DMS114 treated with DMSO at 0.1 percent for 48 hours (cell line): ENCODE measurements at regions not wholly inside any gene's neighbourhood (a gene's known extent, or its start where the extent isn't known, plus 50 kb on each side); places are given as distances from the start of the nearest gene placed in this dataset.
"Not testable (repeated sequence)": the region's sequence is repeated elsewhere in the genome, so short reads cannot be mapped to it uniquely, and the experiment has no call there.

Source experiments
- DNase-seq: peaks from one replicate; lab custom pipeline; 2025; ENCODE audit not compliant: unreplicated experiment; lab: John Stamatoyannopoulos, UW

- no peak for DNase-seq
Observed at GRCh38 chr18:38552732-38553321, 987.2 kb upstream of the CELF4 start.

- DNase-seq, result no peak
Observed at GRCh38 chr18:38551881-38552280, 986.3 kb upstream of the CELF4 start.

DNA sequence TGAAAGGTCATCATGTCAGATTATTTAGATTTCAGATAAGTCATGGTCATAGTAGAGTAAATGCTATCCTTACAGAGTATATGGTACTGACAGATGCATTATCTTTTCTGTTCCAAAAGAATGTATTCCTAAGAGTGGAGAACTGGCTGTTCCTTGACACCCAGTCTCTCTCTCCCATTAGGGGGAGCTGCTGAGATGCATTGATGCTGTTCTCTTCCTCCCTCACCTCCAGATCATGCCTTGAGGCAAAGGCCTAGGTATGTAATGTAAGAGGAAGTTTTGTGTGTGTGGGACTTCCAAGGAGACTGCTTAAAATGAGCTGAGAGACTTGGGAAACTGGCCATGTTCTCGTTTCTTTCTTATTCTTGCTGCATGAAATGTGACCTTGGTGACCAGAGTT lies 979.5 kb upstream of the CELF4 start:
- DNase-seq, result no peak

DNA sequence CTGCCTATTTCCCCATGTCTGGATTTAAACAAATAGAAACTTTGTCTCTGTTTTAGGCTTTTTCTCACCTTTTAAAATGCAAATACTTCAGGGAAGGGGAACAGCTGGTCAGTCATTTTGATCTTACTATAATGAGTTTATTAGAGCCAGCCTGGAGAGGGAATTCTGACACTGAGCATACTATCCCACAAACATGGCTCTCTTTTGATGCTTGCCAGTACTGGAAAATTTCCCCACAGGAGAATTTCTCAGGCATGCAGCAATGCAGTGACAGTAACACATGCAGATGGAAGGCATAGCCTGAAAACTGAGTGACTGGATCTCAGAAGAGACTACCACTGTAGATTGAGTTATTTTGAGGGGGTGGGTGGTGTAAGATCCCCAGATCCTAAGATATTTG lies 974.3 kb upstream of the CELF4 start:
- DNase-seq, result no peak

DNA sequence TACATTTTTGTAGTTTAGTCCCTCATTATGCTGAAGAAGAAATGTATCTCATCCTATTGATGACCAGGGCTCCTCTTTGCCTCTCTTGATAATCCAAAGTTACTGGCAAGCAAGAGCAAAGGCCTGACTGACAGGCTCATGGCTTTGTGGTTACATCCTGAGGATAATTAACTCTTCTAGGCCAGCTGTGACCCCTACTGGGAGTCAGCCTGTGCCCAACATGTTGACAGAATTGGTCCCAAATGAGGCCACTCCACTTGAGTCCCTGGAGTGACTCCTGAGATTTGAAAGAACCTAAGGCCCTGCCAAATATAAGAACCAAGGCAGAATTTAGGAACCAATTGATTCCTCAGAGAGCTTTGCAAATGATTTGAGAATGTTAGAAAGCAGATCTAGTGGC lies 973.8 kb upstream of the CELF4 start:
- no peak for DNase-seq

- no peak for DNase-seq
Observed at GRCh38 chr18:38534073-38534472, 968.5 kb upstream of the CELF4 start.

DNA sequence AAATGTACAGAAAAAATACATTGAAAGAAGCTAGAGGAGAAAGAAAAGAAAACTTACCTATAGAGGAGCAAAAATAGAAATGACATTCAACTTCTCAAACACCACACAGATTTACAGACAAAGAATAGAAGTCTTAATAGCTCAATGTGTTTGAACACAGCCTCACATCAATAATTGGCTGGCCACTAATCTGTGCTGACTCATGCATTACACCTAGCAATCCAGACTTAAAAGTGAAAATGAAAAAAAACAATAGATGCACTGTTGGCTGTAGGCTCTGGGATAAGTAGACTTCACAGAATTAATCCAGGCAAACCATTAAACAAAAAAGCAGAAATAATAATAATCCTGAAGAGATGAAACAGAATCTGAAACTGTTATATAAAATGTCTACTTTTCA lies 961.3 kb upstream of the CELF4 start:
- DNase-seq, result no peak

- no peak for DNase-seq
Observed at GRCh38 chr18:38525039-38525438, 959.4 kb upstream of the CELF4 start.

DNA sequence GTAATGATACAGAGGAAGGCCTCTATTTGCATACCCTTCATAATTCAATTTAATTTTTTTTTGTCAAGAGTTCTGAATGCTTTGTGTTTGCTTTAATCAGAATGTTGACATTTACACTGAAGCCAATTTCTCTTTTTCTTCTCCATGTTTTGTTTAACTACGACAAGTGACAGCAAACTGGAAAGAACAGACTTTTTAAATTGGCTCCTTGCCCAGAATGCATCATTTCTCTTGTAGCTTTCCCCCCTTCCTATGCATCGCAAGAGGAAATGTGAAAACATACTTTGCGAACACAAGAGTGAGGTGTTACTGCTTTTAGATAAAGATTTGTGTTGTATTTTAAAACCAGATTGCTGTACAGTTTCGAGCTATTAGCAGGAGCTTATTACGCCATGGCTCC lies 955.2 kb upstream of the CELF4 start:
- no peak for DNase-seq

DNA sequence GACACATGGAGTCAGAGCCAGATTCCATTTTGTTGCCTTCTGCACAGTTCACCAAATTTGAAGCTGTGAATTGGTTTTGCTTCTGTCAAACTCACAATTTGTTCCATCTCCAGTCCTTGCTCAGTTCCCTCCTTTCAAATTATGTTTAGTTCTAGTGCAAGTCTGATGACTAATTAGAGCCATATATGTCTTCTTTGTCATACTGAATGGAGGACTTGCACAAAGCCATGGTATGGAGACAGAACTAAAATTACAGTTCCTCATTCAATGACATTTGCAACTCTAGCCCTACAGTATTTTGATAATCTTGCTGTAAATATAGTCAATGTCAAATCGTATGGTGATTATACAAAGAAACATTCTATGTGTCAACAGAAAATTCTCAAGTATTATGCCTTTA lies 936.9 kb upstream of the CELF4 start:
- no peak for DNase-seq

DNA sequence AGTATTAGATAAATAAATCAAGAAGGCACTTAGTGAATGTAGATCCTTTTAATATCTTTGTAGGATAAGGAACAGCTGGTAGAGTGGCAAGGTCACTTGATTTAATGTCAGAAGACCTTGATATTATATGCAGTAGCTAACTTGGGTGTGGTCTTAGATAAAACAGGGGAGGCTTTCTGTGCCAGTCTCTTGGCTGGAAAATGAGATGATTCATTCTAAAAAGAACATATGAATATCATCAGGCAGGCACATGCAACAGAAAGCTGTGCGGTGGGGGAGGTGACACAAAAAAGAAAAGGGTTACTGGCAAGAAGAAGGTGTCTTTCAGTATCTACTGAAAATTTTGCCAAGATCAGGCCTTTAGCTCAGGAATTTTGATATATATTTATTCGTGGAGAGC lies 931.7 kb upstream of the CELF4 start:
- no peak for DNase-seq

- no peak for DNase-seq
Observed at GRCh38 chr18:38496222-38496793, 930.7 kb upstream of the CELF4 start.

GRCh38 chr18:38494065-38494464 lies 928.5 kb upstream of the CELF4 start:
- no peak for DNase-seq

- DNase-seq, result no peak
Observed at GRCh38 chr18:38491195-38491594, 925.6 kb upstream of the CELF4 start.

DNA sequence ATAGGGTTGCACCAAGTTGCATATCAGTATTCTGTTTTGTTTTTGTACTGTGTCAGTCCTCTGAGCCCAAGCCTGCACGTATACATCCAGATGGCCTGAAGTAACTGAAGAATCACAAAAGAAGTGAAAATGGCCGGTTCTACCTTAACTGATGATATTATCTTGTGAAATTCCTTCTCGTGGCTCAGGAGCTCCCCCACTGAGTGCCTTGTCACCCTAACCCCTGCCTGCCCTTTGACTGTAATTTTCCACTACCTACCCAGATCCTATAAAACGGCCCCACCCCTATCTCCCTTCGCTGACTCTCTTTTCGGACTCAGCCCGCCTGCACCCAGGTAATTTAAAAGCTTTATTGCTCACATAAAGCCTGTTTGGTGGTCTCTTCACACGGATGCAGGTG lies 924.1 kb upstream of the CELF4 start:
- not testable (repeated sequence) for DNase-seq

DNA sequence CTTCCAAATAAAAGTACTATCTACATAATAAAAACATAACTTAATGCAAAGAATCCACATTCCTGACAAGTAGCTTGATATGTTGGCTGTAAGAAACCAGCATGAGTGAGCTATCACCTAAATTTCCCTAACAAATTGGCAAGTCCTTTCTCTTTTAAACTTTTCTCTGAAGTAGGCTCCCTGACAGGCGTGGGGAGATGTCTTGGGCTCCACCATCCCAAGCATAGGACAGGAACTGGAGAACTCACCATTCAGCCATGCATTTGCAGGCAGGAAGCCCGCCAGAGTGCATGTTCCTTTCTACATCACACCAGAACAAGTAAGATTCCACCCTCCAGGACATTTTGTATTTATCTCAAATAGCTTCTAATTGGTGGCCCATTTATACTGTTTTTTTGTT lies 921.9 kb upstream of the CELF4 start:
- no peak for DNase-seq

DNA sequence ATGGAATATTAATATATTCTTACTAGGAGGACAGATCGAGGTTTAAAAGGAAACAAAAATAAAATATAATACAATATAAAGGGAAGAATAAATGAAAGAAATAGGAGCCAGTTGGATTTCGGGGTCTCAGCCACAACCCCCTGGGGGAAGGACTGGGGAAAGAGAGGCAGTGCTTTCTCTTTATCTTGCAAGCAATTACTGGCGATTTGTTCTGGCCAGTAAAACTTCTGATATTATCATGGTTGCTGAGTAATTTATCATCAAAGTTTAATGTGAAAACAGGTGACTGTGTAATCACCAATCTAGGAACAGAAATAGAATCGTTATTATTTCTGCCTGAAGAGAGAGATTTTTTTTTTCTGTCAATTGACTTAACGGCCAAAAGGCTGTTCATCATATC lies 917.7 kb upstream of the CELF4 start:
- DNase-seq, result no peak

- DNase-seq, result no peak
Observed at GRCh38 chr18:38481576-38481975, 916.0 kb upstream of the CELF4 start.

DNA sequence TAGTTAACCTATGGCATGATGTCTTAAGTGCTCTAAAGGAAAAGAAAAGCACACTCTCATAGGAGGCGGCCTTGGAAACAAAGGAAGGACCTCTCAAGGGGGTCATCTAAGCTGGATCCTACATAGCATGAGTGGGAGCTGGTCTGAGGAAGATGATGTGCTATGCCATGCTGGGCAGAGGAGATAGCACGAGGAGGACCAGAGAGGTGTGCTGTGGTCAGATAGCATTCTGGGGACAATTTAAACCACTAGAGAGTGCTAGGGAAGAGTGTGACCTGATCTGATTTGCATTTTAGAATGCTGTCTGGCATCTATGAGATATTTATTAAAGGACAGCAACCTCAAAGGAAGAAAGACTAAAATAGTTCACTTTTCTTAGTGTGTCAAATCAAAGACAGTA lies 910.1 kb upstream of the CELF4 start:
- no peak for DNase-seq

GRCh38 chr18:38473535-38473934 lies 907.9 kb upstream of the CELF4 start:
- DNase-seq, result no peak

DNA sequence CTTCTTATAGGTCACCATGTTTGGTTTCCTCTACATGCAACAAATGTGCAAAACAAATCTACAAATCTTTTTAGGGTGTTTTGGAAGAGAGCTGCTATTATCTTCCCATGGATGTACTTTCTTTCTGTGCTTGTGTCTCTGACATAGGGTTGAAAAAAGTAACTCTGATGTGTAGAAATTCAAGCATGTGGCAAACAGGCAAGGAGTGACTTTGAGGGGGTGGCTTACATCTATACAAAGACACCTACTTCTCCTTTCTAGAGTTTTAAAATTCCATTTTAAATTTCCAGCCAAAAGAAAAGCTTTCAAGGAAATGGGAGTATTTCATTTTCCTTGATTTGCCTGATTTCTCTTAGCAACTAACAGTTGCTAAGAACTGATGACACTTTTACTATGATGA lies 904.8 kb upstream of the CELF4 start:
- DNase-seq, result no peak

DNA sequence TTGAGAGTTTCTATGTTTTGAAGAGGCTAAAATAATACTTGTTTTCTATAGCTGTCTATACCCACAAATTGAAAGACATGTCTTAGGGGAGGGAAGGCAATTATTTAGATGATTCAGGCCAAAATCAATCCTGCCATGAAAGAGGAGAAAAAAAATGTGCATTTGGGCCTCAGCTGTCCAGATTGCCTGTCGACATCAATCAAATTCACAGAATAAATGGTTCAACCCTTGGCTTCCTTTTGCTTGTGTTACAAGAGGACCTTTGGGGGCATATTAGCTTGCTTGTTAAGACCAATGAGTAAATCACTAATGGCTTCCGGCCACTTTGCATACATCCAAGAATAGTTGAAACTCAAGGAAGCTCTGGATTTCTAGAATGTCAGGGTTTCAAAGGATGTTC lies 900.8 kb upstream of the CELF4 start:
- DNase-seq, result no peak

DNA sequence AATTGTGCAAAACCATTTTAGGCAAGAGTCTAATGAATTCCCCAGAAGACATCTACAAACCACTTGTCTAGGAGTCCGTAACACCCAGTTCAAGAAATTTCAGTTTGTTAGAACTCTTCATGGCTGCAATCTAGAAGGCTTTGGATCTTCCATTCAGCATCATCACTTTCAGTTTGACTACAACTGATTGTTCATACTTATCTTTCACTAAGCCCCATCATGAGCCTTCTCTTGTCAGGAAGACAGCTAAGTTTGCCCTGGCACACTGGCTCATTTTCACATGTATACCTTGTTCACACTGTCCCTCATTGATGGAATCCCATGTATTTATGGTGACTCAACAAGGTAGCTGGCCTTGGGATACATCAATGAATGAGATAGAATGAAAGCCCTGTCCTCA lies 898.4 kb upstream of the CELF4 start:
- no peak for DNase-seq
